SK-N-SH treated with all-trans-retinoic acid at 6 μM for 48 hours (cell line): ENCODE measurements at regions not wholly inside any gene's neighbourhood (a gene's known extent, or its start where the extent isn't known, plus 50 kb on each side); places are given as distances from the start of the nearest gene placed in this dataset.

Source experiments
- ATAC-seq: fragments of 200-7000 bp; cut with Tn5 transposase; 3 replicates; pipeline ENCODE4 v1.9.1; 2020; ENCODE audit warnings: mild to moderate bottlenecking, moderate library complexity
- BACH2 ChIP-seq: fragments of 250-450 bp; sonication (Bioruptor Pico); IDR thresholded peaks from 2 replicates; pipeline ENCODE4 v1.9.0; 2021; ENCODE audit warnings: mild to moderate bottlenecking, borderline replicate concordance
- CREB5 ChIP-seq: fragments of 250-450 bp; sonication (Bioruptor Pico); IDR thresholded peaks from 2 replicates; pipeline ENCODE4 v1.5.1; 2020; ENCODE audit warnings: low read depth, mild to moderate bottlenecking, moderate library complexity
- CSRNP3 ChIP-seq: fragments of 250-450 bp; sonication (Bioruptor Pico); IDR thresholded peaks from 2 replicates; pipeline ENCODE4 v1.5.1; 2021; ENCODE audit warnings: mild to moderate bottlenecking, moderate library complexity
- ESRRG ChIP-seq: fragments of 250-450 bp; sonication (Bioruptor Pico); IDR thresholded peaks from 2 replicates; pipeline ENCODE4 v1.6.1; 2021; ENCODE audit warnings: mild to moderate bottlenecking
- ISL1 ChIP-seq: fragments of 250-450 bp; sonication (Bioruptor Pico); IDR thresholded peaks from 2 replicates; pipeline ENCODE4 v2.1.2; 2022; ENCODE audit warnings: mild to moderate bottlenecking, moderate library complexity
- OSR1 ChIP-seq: fragments of 250-450 bp; sonication (Bioruptor Pico); IDR thresholded peaks from 2 replicates; pipeline ENCODE4 v1.8.0; 2022; ENCODE audit warnings: moderate library complexity, mild to moderate bottlenecking, inconsistent platforms
- PATZ1 ChIP-seq: fragments of 250-450 bp; sonication (Bioruptor Pico); IDR thresholded peaks from 2 replicates; pipeline ENCODE4 v1.8.0; 2020; ENCODE audit warnings: mild to moderate bottlenecking, moderate library complexity, borderline replicate concordance
- POU6F1 ChIP-seq: fragments of 250-450 bp; sonication (Bioruptor Pico); IDR thresholded peaks from 2 replicates; pipeline ENCODE4 v1.8.0; 2021; ENCODE audit warnings: low read depth, mild to moderate bottlenecking, moderate library complexity, borderline replicate concordance
- PPARA ChIP-seq: fragments of 250-450 bp; sonication (Bioruptor Pico); IDR thresholded peaks from 2 replicates; pipeline ENCODE4 v1.5.0; 2020; ENCODE audit warnings: mild to moderate bottlenecking, borderline replicate concordance
- SNAI2 ChIP-seq: fragments of 250-450 bp; sonication (Bioruptor Pico); IDR thresholded peaks from 2 replicates; pipeline ENCODE4 v1.5.0; 2020; ENCODE audit warnings: mild to moderate bottlenecking, moderate library complexity
- TCF4 ChIP-seq: fragments of 250-450 bp; sonication (Bioruptor Pico); IDR thresholded peaks from 2 replicates; pipeline ENCODE4 v1.8.0; 2021; ENCODE audit warnings: mild to moderate bottlenecking, moderate library complexity, borderline replicate concordance
- TSHZ2 ChIP-seq: fragments of 250-450 bp; sonication (Bioruptor Pico); IDR thresholded peaks from 2 replicates; pipeline ENCODE4 v1.5.0; 2020; ENCODE audit warnings: mild to moderate bottlenecking, moderate library complexity
- ZC3H10 ChIP-seq: fragments of 250-450 bp; sonication (Bioruptor Pico); IDR thresholded peaks from 2 replicates; pipeline ENCODE4 v1.5.1; 2021; ENCODE audit warnings: mild to moderate bottlenecking, moderate library complexity
- ZFP30 ChIP-seq: fragments of 450-650 bp; formaldehyde crosslinking; IDR thresholded peaks from 2 replicates; pipeline ENCODE4 v1.5.0; 2022; ENCODE audit warnings: mild to moderate bottlenecking, moderate library complexity
- ZNF565 ChIP-seq: fragments of 450-650 bp; formaldehyde crosslinking; conservative IDR thresholded peaks from 2 replicates; pipeline ENCODE4 v1.5.0; 2020; ENCODE audit warnings: low read depth, mild to moderate bottlenecking, moderate library complexity
- ZNF70 ChIP-seq: fragments of 450-650 bp; formaldehyde crosslinking; IDR thresholded peaks from 2 replicates; pipeline ENCODE4 v1.5.0; 2020; ENCODE audit warnings: mild to moderate bottlenecking, moderate library complexity
- ZNF8 ChIP-seq: fragments of 450-650 bp; formaldehyde crosslinking; IDR thresholded peaks from 2 replicates; pipeline ENCODE4 v1.5.0; 2020; ENCODE audit warnings: mild to moderate bottlenecking, moderate library complexity

- no peak for ATAC-seq
Measured at GRCh38 chr11:101741479-101742175, 157.8 kb upstream of the TRPC6 start.

GRCh38 chr11:101741061-101741460 is 157.3 kb upstream of the TRPC6 start:
- ATAC-seq: no peak
- TF ChIP-seq CREB5 (CRISPR knock-in tag): no peak
- no peak for TF ChIP-seq TSHZ2 (CRISPR knock-in tag)
- TF ChIP-seq BACH2 (CRISPR knock-in tag): no peak
- TF ChIP-seq ZC3H10 (CRISPR knock-in tag): no peak
- no peak for TF ChIP-seq ZFP30 (CRISPR knock-in tag)
- TF ChIP-seq ESRRG (CRISPR knock-in tag): no peak
- no peak for TF ChIP-seq OSR1 (CRISPR knock-in tag)
- no peak for TF ChIP-seq PPARA (CRISPR knock-in tag)
- TF ChIP-seq CSRNP3 (CRISPR knock-in tag): no peak
- TF ChIP-seq, all 23 proteins: peak for 0

More at GRCh38 chr11:101741479-101742175, 157.8 kb upstream of the TRPC6 start:
- TF ChIP-seq SNAI2 (CRISPR knock-in tag): no peak
- TF ChIP-seq CREB5 (CRISPR knock-in tag): no peak
- no peak for TF ChIP-seq ZC3H10 (CRISPR knock-in tag)
- TF ChIP-seq ESRRG (CRISPR knock-in tag): no peak
- TF ChIP-seq TCF4 (CRISPR knock-in tag): no peak
- no peak for TF ChIP-seq ISL1 (CRISPR knock-in tag)
- TF ChIP-seq TSHZ2 (CRISPR knock-in tag): no peak
- no peak for TF ChIP-seq ZNF565 (CRISPR knock-in tag)
- no peak for TF ChIP-seq PPARA (CRISPR knock-in tag)
- no peak for TF ChIP-seq ZNF8
- TF ChIP-seq ZNF70 (CRISPR knock-in tag): no peak

GRCh38 chr11:101738452-101738851 is 154.6 kb upstream of the TRPC6 start:
- ATAC-seq: no peak
- TF ChIP-seq POU6F1 (CRISPR knock-in tag) (no peak), CSRNP3 (CRISPR knock-in tag) (no peak), PATZ1 (no peak), ZNF565 (CRISPR knock-in tag) (no peak)
